Neuronal stem cell (in vitro differentiated cells): ENCODE measurements at regions not wholly inside any gene's neighbourhood (a gene's known extent, or its start where the extent isn't known, plus 50 kb on each side); places are given as distances from the start of the nearest gene placed in this dataset.
A peak's percentile ranks its signal among the peaks of the same experiment; 100 is the strongest.

Experiments used
- DNase-seq: peaks from one replicate; pipeline ENCODE4 v3.0.0-alpha.2; 2013; ENCODE audit warnings: low spot score
- H2AFZ ChIP-seq: one replicate; pipeline ENCODE4 v1.6.1; 2013; ENCODE audit warnings: mild to moderate bottlenecking, low read length, inconsistent platforms
- H2AK5ac ChIP-seq: 2 replicates; pipeline ENCODE4 v1.6.1; 2013; ENCODE audit warnings: low read depth, mild to moderate bottlenecking, inconsistent platforms, low read length, moderate library complexity, mixed read lengths
- H2BK120ac ChIP-seq: 2 replicates; pipeline ENCODE4 v1.6.1; 2013; ENCODE audit warnings: low read depth, mild to moderate bottlenecking, inconsistent platforms, low read length, moderate library complexity, mixed read lengths
- H2BK12ac ChIP-seq: one replicate; pipeline ENCODE4 v1.6.1; 2013; ENCODE audit warnings: low read length, inconsistent platforms
- H2BK15ac ChIP-seq: 2 replicates; pipeline ENCODE4 v1.6.1; 2013; ENCODE audit warnings: mild to moderate bottlenecking, low read length, inconsistent platforms, mixed read lengths
- H2BK5ac ChIP-seq: one replicate; pipeline ENCODE4 v1.6.1; 2013; ENCODE audit warnings: inconsistent platforms, mild to moderate bottlenecking, low read length, moderate library complexity
- H3K14ac ChIP-seq: one replicate; pipeline ENCODE4 v1.6.1; 2013; ENCODE audit warnings: low read length, inconsistent platforms
- H3K18ac ChIP-seq: 2 replicates; pipeline ENCODE4 v1.6.1; 2013; ENCODE audit warnings: low read length, inconsistent platforms
- H3K23ac ChIP-seq: 2 replicates; pipeline ENCODE4 v1.6.1; 2013; ENCODE audit warnings: low read depth, mild to moderate bottlenecking, mixed read lengths, low read length, inconsistent platforms; ENCODE audit not compliant: poor library complexity
- H3K27ac ChIP-seq: replicated peaks from 3 replicates; pipeline ENCODE4 v1.5.1; 2013; ENCODE audit warnings: low read length, inconsistent platforms
- H3K27me3 ChIP-seq, 3 experiments: 2 replicates each; pipeline ENCODE4 v1.6.1; 2013; ENCODE audit warnings: low read length in 3 of 3, mild to moderate bottlenecking in 2 of 3, inconsistent platforms in 1 of 3, low read depth in 1 of 3, mixed read lengths in 1 of 3, moderate library complexity in 1 of 3; ENCODE audit not compliant: control insufficient read depth in 3 of 3, insufficient read depth in 3 of 3
- H3K36me3 ChIP-seq, 2 donors: replicated peaks in 1 of 2; 2 replicates each; pipeline ENCODE4 v1.6.1; 2013; ENCODE audit warnings: low read length in 2 of 2; ENCODE audit not compliant: control insufficient read depth in 2 of 2, insufficient read depth in 2 of 2
- H3K4ac ChIP-seq: 2 replicates; pipeline ENCODE4 v1.6.1; 2013; ENCODE audit warnings: inconsistent platforms, mild to moderate bottlenecking, low read length, moderate library complexity
- H3K4me1 ChIP-seq, 2 donors: 1 replicate in 1 of 2; 2 replicates in 1 of 2; pipeline ENCODE4 v1.6.1; 2013; ENCODE audit warnings: low read length in 2 of 2, low read depth in 1 of 2; ENCODE audit not compliant: control insufficient read depth in 2 of 2, insufficient read depth in 1 of 2
- H3K4me2 ChIP-seq: one replicate; pipeline ENCODE4 v1.6.1; 2013; ENCODE audit warnings: mild to moderate bottlenecking, low read length, inconsistent platforms; ENCODE audit not compliant: insufficient read depth, poor library complexity, severe bottlenecking
- H3K4me3 ChIP-seq, 2 donors: 2 replicates each; pipeline ENCODE4 v1.5.1; 2013; ENCODE audit warnings: low read length in 2 of 2, mild to moderate bottlenecking in 2 of 2, inconsistent platforms in 1 of 2, moderate library complexity in 1 of 2
- H3K79me1 ChIP-seq: one replicate; pipeline ENCODE4 v1.6.1; 2013; ENCODE audit warnings: low read depth, mild to moderate bottlenecking, inconsistent platforms, low read length, moderate library complexity
- H3K9ac ChIP-seq: one replicate; pipeline ENCODE4 v1.6.1; 2013; ENCODE audit warnings: mild to moderate bottlenecking, low read depth, low read length, inconsistent platforms; ENCODE audit not compliant: poor library complexity
- H3K9me3 ChIP-seq, 2 donors: replicated peaks in 1 of 2; 2 replicates each; pipeline versions ENCODE3 to v1.6.1; 2013; ENCODE audit warnings: low read length in 2 of 2, mild to moderate bottlenecking in 2 of 2, inconsistent platforms in 1 of 2, low read depth in 1 of 2, mixed read lengths in 1 of 2, moderate library complexity in 1 of 2; ENCODE audit not compliant: control insufficient read depth in 2 of 2, insufficient read depth in 1 of 2
- H4K8ac ChIP-seq: one replicate; pipeline ENCODE4 v1.6.1; 2013; ENCODE audit warnings: low read depth, mild to moderate bottlenecking, inconsistent platforms, low read length, moderate library complexity
- H4K91ac ChIP-seq: one replicate; pipeline ENCODE4 v1.6.1; 2013; ENCODE audit warnings: low read length, low read depth, mild to moderate bottlenecking, inconsistent platforms; ENCODE audit not compliant: poor library complexity
- WGBS, 2 donors: extraction: QIAGEN DNeasy Blood & Tissue Kit; methylation state at CpG; one replicate each; pipeline ENCODE4 v1.1.7; 2013; ENCODE audit warnings: missing lambda C conversion rate in 2 of 2, mixed read lengths in 1 of 2; ENCODE audit not compliant: insufficient read length in 2 of 2, insufficient replicate concordance in 1 of 2; ENCODE audit errors: extremely low coverage in 2 of 2; 5-methylcytosine and 5-hydroxymethylcytosine counted together

GRCh38 chr6:156182356-156182755, 594.8 kb upstream of the ARID1B start:
- Histone ChIP-seq H3K4me3 (no peak overlapping the region), H4K8ac (no peak overlapping the region), H2BK5ac (no peak overlapping the region), H2AK5ac (no peak overlapping the region), H3K36me3 (no peaks in the 10 kb centered on the region), H3K14ac (no peak overlapping the region), H3K23ac (no peak overlapping the region), H3K4me2 (no peak overlapping the region), H3K4ac (no peak overlapping the region), H4K91ac (no peak overlapping the region), H2BK12ac (no peak overlapping the region), H3K79me1 (no peaks in the 10 kb centered on the region), H2AFZ (no peak overlapping the region), H3K4me1 (no peaks in the 10 kb centered on the region), H3K9ac (no peak overlapping the region), H3K9me3 (no peaks in the 10 kb centered on the region), H2BK15ac (no peak overlapping the region), H2BK120ac (no peak overlapping the region), H3K27ac (no peak overlapping the region), H3K27me3 (no peaks in the 10 kb centered on the region), H3K18ac (no peak overlapping the region)
- no peak for DNase-seq
- WGBS, 2 donors = no CpG with 5 or more reads among the region's 2 CpGs

GRCh38 chr6:156181506-156181905, 595.7 kb upstream of the ARID1B start:
- no peak overlapping the region for H2AK5ac ChIP-seq
- no peak overlapping the region for H3K4me3 ChIP-seq
- H3K27me3 ChIP-seq = no peaks in the 10 kb centered on the region
- no peak overlapping the region for H2BK15ac ChIP-seq
- no peak overlapping the region for H3K27ac ChIP-seq
- no peak overlapping the region for H2BK12ac ChIP-seq
- H3K18ac ChIP-seq = no peak overlapping the region
- no peak overlapping the region for H3K4ac ChIP-seq
- no peak overlapping the region for H3K14ac ChIP-seq
- H3K79me1 ChIP-seq = no peaks in the 10 kb centered on the region
- H4K91ac ChIP-seq = no peak overlapping the region
- WGBS, 2 donors = no CpG with 5 or more reads among the region's 6 CpGs
- no peak overlapping the region for H3K9ac ChIP-seq
- H2BK120ac ChIP-seq = no peak overlapping the region
- no peak overlapping the region for H3K4me2 ChIP-seq
- no peaks in the 10 kb centered on the region for H3K36me3 ChIP-seq
- no peak overlapping the region for H2AFZ ChIP-seq
- H3K9me3 ChIP-seq = no peaks in the 10 kb centered on the region
- no peak for DNase-seq
- no peak overlapping the region for H2BK5ac ChIP-seq
- no peak overlapping the region for H3K23ac ChIP-seq
- H4K8ac ChIP-seq = no peak overlapping the region
- H3K4me1 ChIP-seq = no peaks in the 10 kb centered on the region

GRCh38 chr6:156175971-156176421, 601.2 kb upstream of the ARID1B start:
- H3K18ac ChIP-seq = peak overlapping the region; percentile 55
- H2AK5ac ChIP-seq = no peak overlapping the region
- no peak overlapping the region for H2BK12ac ChIP-seq
- peak; percentile 59 for DNase-seq
- no peak overlapping the region for H3K27ac ChIP-seq
- H3K14ac ChIP-seq = no peak overlapping the region
- no peak overlapping the region for H2BK120ac ChIP-seq
- no peak overlapping the region for H4K91ac ChIP-seq
- no peak overlapping the region for H2AFZ ChIP-seq
- H3K4me1 ChIP-seq = peaks cover 0 to 6% of the 10 kb centered on the region in 2 donors
- no peaks in the 10 kb centered on the region for H3K79me1 ChIP-seq
- no peak overlapping the region for H3K9ac ChIP-seq
- H3K9me3 ChIP-seq = peaks cover 0 to 2% of the 10 kb centered on the region in 2 donors
- H2BK15ac ChIP-seq = no peak overlapping the region
- H3K4me3 ChIP-seq = no peak overlapping the region
- no peak overlapping the region for H3K23ac ChIP-seq
- H4K8ac ChIP-seq = no peak overlapping the region
- no peak overlapping the region for H2BK5ac ChIP-seq
- no peaks in the 10 kb centered on the region for H3K36me3 ChIP-seq
- H3K4ac ChIP-seq = no peak overlapping the region
- no CpG with 5 or more reads among the region's 12 CpGs for WGBS, 2 donors
- H3K4me2 ChIP-seq = no peak overlapping the region
- H3K27me3 ChIP-seq = no peaks in the 10 kb centered on the region

- Histone ChIP-seq H2BK120ac (no peak overlapping the region), H4K8ac (no peak overlapping the region), H3K9ac (no peak overlapping the region), H3K27me3 (no peaks in the 10 kb centered on the region), H3K23ac (no peak overlapping the region), H3K79me1 (no peaks in the 10 kb centered on the region), H3K4me1 (peaks cover 0 to 6% of the 10 kb centered on the region in 2 donors), H3K18ac (no peak overlapping the region), H3K14ac (no peak overlapping the region), H3K27ac (no peak overlapping the region), H2BK5ac (no peak overlapping the region), H3K4ac (no peak overlapping the region), H4K91ac (no peak overlapping the region), H3K9me3 (peaks cover 0 to 2% of the 10 kb centered on the region in 2 donors), H3K36me3 (no peaks in the 10 kb centered on the region), H2AK5ac (no peak overlapping the region), H2BK12ac (no peak overlapping the region), H3K4me3 (no peak overlapping the region), H3K4me2 (no peak overlapping the region), H2BK15ac (no peak overlapping the region), H2AFZ (no peak overlapping the region)
- WGBS, 2 donors = no CpG with 5 or more reads among the region's 3 CpGs
- no peak for DNase-seq
Measured at GRCh38 chr6:156175433-156175832, 601.7 kb upstream of the ARID1B start.
